GM13977 (cell line): ENCODE measurements at regions not wholly inside any gene's neighbourhood (a gene's known extent, or its start where the extent isn't known, plus 50 kb on each side); places are given as distances from the start of the nearest gene placed in this dataset.

Source experiments
- DNase-seq: peaks from one replicate; pipeline ENCODE4 v3.0.0; 2012; ENCODE audit warnings: low spot score
- in situ Hi-C: fragments of 300-500 bp; cut with MboI; formaldehyde crosslinking; loops from one replicate; pipeline ENCODE4 v1.12.0; 2022; ENCODE audit warnings: low sequenced_read_pairs, low pct_unique_long_range_greater_than_20kb, mixed read lengths, inconsistent platforms; ENCODE audit not compliant: unreplicated experiment
- TF ChIP-seq, protein P1 (sequence below): IDR thresholded peaks from 2 replicates; pipeline ENCODE4 v1.5.1; 2012; ENCODE audit warnings: mild to moderate bottlenecking, control low read depth; ENCODE audit not compliant: insufficient read depth; ENCODE audit errors: extremely low read depth, missing control alignments

- TF ChIP-seq, protein P1, sequence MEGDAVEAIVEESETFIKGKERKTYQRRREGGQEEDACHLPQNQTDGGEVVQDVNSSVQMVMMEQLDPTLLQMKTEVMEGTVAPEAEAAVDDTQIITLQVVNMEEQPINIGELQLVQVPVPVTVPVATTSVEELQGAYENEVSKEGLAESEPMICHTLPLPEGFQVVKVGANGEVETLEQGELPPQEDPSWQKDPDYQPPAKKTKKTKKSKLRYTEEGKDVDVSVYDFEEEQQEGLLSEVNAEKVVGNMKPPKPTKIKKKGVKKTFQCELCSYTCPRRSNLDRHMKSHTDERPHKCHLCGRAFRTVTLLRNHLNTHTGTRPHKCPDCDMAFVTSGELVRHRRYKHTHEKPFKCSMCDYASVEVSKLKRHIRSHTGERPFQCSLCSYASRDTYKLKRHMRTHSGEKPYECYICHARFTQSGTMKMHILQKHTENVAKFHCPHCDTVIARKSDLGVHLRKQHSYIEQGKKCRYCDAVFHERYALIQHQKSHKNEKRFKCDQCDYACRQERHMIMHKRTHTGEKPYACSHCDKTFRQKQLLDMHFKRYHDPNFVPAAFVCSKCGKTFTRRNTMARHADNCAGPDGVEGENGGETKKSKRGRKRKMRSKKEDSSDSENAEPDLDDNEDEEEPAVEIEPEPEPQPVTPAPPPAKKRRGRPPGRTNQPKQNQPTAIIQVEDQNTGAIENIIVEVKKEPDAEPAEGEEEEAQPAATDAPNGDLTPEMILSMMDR: no peak
- in situ Hi-C loops: no loop called here
- peak; percentile 30 for DNase-seq
These were observed 226.2 kb upstream of the CRY1 start for GRCh38 chr12:107319533-107320032.

GRCh38 chr12:107320033-107320928 lies 226.9 kb upstream of the CRY1 start:
- TF ChIP-seq, protein P1: no peak
- in situ Hi-C loops: no loop called here
- peak; percentile 34 for DNase-seq

- DNase-seq: no peak
- in situ Hi-C loops: no loop called here
- TF ChIP-seq, protein P1: no peak
These were observed 227.7 kb upstream of the CRY1 start for GRCh38 chr12:107320929-107321631.

- in situ Hi-C loops: no loop called here
- TF ChIP-seq, protein P1: no peak
- DNase-seq: no peak
These were observed 228.7 kb upstream of the CRY1 start for GRCh38 chr12:107322063-107322462.

DNA sequence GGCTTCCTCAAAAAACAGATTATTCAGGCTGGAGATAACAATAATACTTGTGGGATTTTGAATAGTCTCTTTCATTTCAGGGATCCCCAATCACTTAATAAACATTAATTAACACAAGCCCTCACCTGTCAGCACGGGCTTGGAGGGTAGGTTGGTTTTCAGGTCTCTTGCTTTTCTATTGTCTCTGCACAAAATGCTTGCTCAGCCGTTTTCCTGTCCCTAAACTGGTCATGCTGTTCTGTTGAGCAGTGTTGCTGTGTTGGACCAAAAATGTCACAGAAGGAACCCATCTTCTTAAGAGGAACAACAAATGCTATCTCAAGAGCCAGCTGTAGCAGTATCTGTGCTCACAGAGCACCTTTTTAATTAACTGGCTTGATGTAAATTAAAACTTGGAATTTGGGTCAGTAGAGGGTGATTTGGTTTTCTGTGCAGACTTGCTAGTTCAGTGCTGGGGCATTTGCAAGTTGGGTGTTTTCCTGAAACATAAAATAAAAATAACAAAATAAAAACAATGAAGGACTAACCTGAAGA lies 231.8 kb upstream of the CRY1 start:
- DNase-seq: no peak
- in situ Hi-C loops: no loop called here
- TF ChIP-seq, protein P1: no peak

- TF ChIP-seq, protein P1: no peak
- DNase-seq: no peak
- in situ Hi-C loops: no loop called here
These were observed 232.9 kb upstream of the CRY1 start for GRCh38 chr12:107326237-107326636.
